ENCODE measurements at regions not wholly inside any gene's neighbourhood (a gene's known extent, or its start where the extent isn't known, plus 50 kb on each side); places are given as distances from the start of the nearest gene placed in this dataset.
"Not testable (repeated sequence)": the region's sequence is repeated elsewhere in the genome, so short reads cannot be mapped to it uniquely, and the experiment has no call there.

GRCh38 chr10:61195211-61195610 lies 251.2 kb upstream of the RHOBTB1 start:
- CTCF ChIA-PET: no interaction called here
- TF ChIP-seq FOXA1 (IDR thresholded peaks at IDR 0.05) (no peak), TARDBP (IDR thresholded peaks at IDR 0.05) (no peak), L3MBTL2 (conservative IDR thresholded peaks at IDR 0.05) (no peak), CTBP1 (IDR thresholded peaks at IDR 0.05; ENCODE audit: borderline replicate concordance) (no peak), FOXM1 (IDR thresholded peaks at IDR 0.05; ENCODE audit: borderline replicate concordance) (no peak), SP1 (IDR thresholded peaks at IDR 0.05) (no peak), ZNF384 (IDR thresholded peaks at IDR 0.05) (no peak), FOXK2 (IDR thresholded peaks at IDR 0.05) (no peak), LEF1 (IDR thresholded peaks at IDR 0.05; ENCODE audit: borderline replicate concordance) (no peak), SUZ12 (IDR thresholded peaks at IDR 0.05) (no peak), NFRKB (IDR thresholded peaks at IDR 0.05) (no peak), BHLHE40 (IDR thresholded peaks at IDR 0.05; ENCODE audit: borderline replicate concordance) (no peak), HDGF (IDR thresholded peaks at IDR 0.05; ENCODE audit: borderline replicate concordance) (no peak), ARNT (IDR thresholded peaks at IDR 0.05) (no peak), PKNOX1 (IDR thresholded peaks at IDR 0.05) (no peak)
- POLR2A ChIA-PET: no interaction called here
- DNase-seq (ENCODE audit: extremely low spot score): no peak

GRCh38 chr10:61192589-61192988 lies 248.6 kb upstream of the RHOBTB1 start:
- POLR2A ChIA-PET; CTCF ChIA-PET; DNase-seq (ENCODE audit: extremely low spot score): not testable (repeated sequence)

GRCh38 chr10:61192042-61192441 lies 248.1 kb upstream of the RHOBTB1 start:
- DNase-seq (ENCODE audit: extremely low spot score): no peak
- TF ChIP-seq ARNT (IDR thresholded peaks at IDR 0.05) (no peak), FOXM1 (IDR thresholded peaks at IDR 0.05; ENCODE audit: borderline replicate concordance) (no peak), FOXK2 (IDR thresholded peaks at IDR 0.05) (no peak)
- ChIA-PET POLR2A (no interaction called here), CTCF (no interaction called here)

GRCh38 chr10:61189912-61190311 lies 245.9 kb upstream of the RHOBTB1 start:
- ChIA-PET POLR2A (no interaction called here), CTCF (no interaction called here)

GRCh38 chr10:61188691-61189090 lies 244.7 kb upstream of the RHOBTB1 start:
- TF ChIP-seq SP1 (IDR thresholded peaks at IDR 0.05) (no peak), FOXK2 (IDR thresholded peaks at IDR 0.05) (no peak), LEF1 (IDR thresholded peaks at IDR 0.05; ENCODE audit: borderline replicate concordance) (no peak), HDGF (IDR thresholded peaks at IDR 0.05; ENCODE audit: borderline replicate concordance) (no peak), NFRKB (IDR thresholded peaks at IDR 0.05) (no peak)
- ChIA-PET POLR2A (no interaction called here), CTCF (no interaction called here)
- no peak for DNase-seq (ENCODE audit: extremely low spot score)

More at GRCh38 chr10:61189912-61190311, 245.9 kb upstream of the RHOBTB1 start:
- TF ChIP-seq FOXK2 (IDR thresholded peaks at IDR 0.05): no peak
- no peak for TF ChIP-seq LEF1 (IDR thresholded peaks at IDR 0.05; ENCODE audit: borderline replicate concordance)
- TF ChIP-seq ELF4 (IDR thresholded peaks at IDR 0.05): no peak
- TF ChIP-seq SP1 (IDR thresholded peaks at IDR 0.05): no peak
- no peak for DNase-seq (ENCODE audit: extremely low spot score)

GRCh38 chr10:61188101-61188500 lies 244.1 kb upstream of the RHOBTB1 start:
- POLR2A ChIA-PET: no interaction called here
- DNase-seq (ENCODE audit: extremely low spot score): no peak
- TF ChIP-seq FOXM1 (IDR thresholded peaks at IDR 0.05; ENCODE audit: borderline replicate concordance): no peak
- TF ChIP-seq SUZ12 (IDR thresholded peaks at IDR 0.05): no peak
- TF ChIP-seq ARNT (IDR thresholded peaks at IDR 0.05): no peak
- TF ChIP-seq ZNF384 (IDR thresholded peaks at IDR 0.05): no peak
- TF ChIP-seq LEF1 (IDR thresholded peaks at IDR 0.05; ENCODE audit: borderline replicate concordance): no peak
- TF ChIP-seq SP1 (IDR thresholded peaks at IDR 0.05): no peak
- no peak for TF ChIP-seq FOXK2 (IDR thresholded peaks at IDR 0.05)
- no peak for TF ChIP-seq ELF4 (IDR thresholded peaks at IDR 0.05)
- no peak for TF ChIP-seq PKNOX1 (IDR thresholded peaks at IDR 0.05)
- no peak for TF ChIP-seq L3MBTL2 (conservative IDR thresholded peaks at IDR 0.05)
- no peak for TF ChIP-seq CTBP1 (IDR thresholded peaks at IDR 0.05; ENCODE audit: borderline replicate concordance)
- CTCF ChIA-PET: no interaction called here

- ChIA-PET CTCF (no interaction called here), POLR2A (no interaction called here)
- no peak for DNase-seq (ENCODE audit: extremely low spot score)
- TF ChIP-seq PKNOX1 (IDR thresholded peaks at IDR 0.05): no peak
- no peak for TF ChIP-seq BHLHE40 (IDR thresholded peaks at IDR 0.05; ENCODE audit: borderline replicate concordance)
- no peak for TF ChIP-seq TARDBP (IDR thresholded peaks at IDR 0.05)
- no peak for TF ChIP-seq FOXA1 (IDR thresholded peaks at IDR 0.05)
- TF ChIP-seq ELF4 (IDR thresholded peaks at IDR 0.05): no peak
- no peak for TF ChIP-seq CTBP1 (IDR thresholded peaks at IDR 0.05; ENCODE audit: borderline replicate concordance)
- TF ChIP-seq L3MBTL2 (conservative IDR thresholded peaks at IDR 0.05): no peak
- no peak for TF ChIP-seq ARNT (IDR thresholded peaks at IDR 0.05)
- TF ChIP-seq SP1 (IDR thresholded peaks at IDR 0.05): no peak
- TF ChIP-seq FOXM1 (IDR thresholded peaks at IDR 0.05; ENCODE audit: borderline replicate concordance): no peak
- no peak for TF ChIP-seq NFRKB (IDR thresholded peaks at IDR 0.05)
- TF ChIP-seq SUZ12 (IDR thresholded peaks at IDR 0.05): no peak
- no peak for TF ChIP-seq FOXK2 (IDR thresholded peaks at IDR 0.05)
- no peak for TF ChIP-seq LEF1 (IDR thresholded peaks at IDR 0.05; ENCODE audit: borderline replicate concordance)
- TF ChIP-seq ZNF384 (IDR thresholded peaks at IDR 0.05): no peak
- TF ChIP-seq HDGF (IDR thresholded peaks at IDR 0.05; ENCODE audit: borderline replicate concordance): no peak
Measured at GRCh38 chr10:61187601-61188000, 243.6 kb upstream of the RHOBTB1 start.
